Fibroblast of villous mesenchyme (primary cell): ENCODE measurements at regions not wholly inside any gene's neighbourhood (a gene's known extent, or its start where the extent isn't known, plus 50 kb on each side); places are given as distances from the start of the nearest gene placed in this dataset.

Experiments
- DNase-seq: peaks from one replicate; pipeline ENCODE4 v3.0.0-alpha.2; 2010; ENCODE audit warnings: low read depth
- H3K4me3 ChIP-seq: 2 replicates; pipeline ENCODE4 v1.5.1; 2011; ENCODE audit warnings: low read depth, mild to moderate bottlenecking, low read length
- CTCF ChIP-seq: IDR thresholded peaks from 2 replicates; pipeline ENCODE4 v1.5.1; 2012; ENCODE audit warnings: low read depth, mild to moderate bottlenecking, low read length; ENCODE audit not compliant: insufficient read depth

GRCh38 chr3:152037297-152037696, 163.9 kb downstream of the SUCNR1 start:
- no peak for DNase-seq
- H3K4me3 ChIP-seq = no peak overlapping the region
- TF ChIP-seq CTCF = no peak

- no peak overlapping the region for H3K4me3 ChIP-seq
- TF ChIP-seq CTCF = no peak
- DNase-seq = no peak
These were observed 164.5 kb downstream of the SUCNR1 start for GRCh38 chr3:152037953-152038352.

- TF ChIP-seq CTCF = no peak
- DNase-seq = no peak
- H3K4me3 ChIP-seq = no peak overlapping the region
These were observed 165.0 kb downstream of the SUCNR1 start for GRCh38 chr3:152038490-152038889.

GRCh38 chr3:152039887-152040286, 166.4 kb downstream of the SUCNR1 start:
- DNase-seq = no peak
- no peak overlapping the region for H3K4me3 ChIP-seq
- no peak for TF ChIP-seq CTCF

GRCh38 chr3:152040319-152040718, 166.9 kb downstream of the SUCNR1 start:
- DNase-seq = no peak
- TF ChIP-seq CTCF = no peak
- no peak overlapping the region for H3K4me3 ChIP-seq

GRCh38 chr3:152043620-152044019, 170.2 kb downstream of the SUCNR1 start:
- no peak overlapping the region for H3K4me3 ChIP-seq
- DNase-seq = no peak
- TF ChIP-seq CTCF = no peak

GRCh38 chr3:152046280-152046679, 172.8 kb downstream of the SUCNR1 start:
- no peak overlapping the region for H3K4me3 ChIP-seq
- no peak for TF ChIP-seq CTCF
- no peak for DNase-seq
